Panc1 (cell line): ENCODE measurements at regions not wholly inside any gene's neighbourhood (a gene's known extent, or its start where the extent isn't known, plus 50 kb on each side); places are given as distances from the start of the nearest gene placed in this dataset.

ENCODE experiments used
- CTCF ChIP-seq: fragments of 450-650 bp; IDR thresholded peaks from 2 replicates; pipeline ENCODE4 v1.5.1; 2017; ENCODE audit warnings: mild to moderate bottlenecking
- POLR2AphosphoS5 ChIP-seq: IDR thresholded peaks from 2 replicates; pipeline ENCODE4 v1.6.1; 2012; ENCODE audit warnings: mild to moderate bottlenecking, low read depth, low read length, moderate library complexity
- REST ChIP-seq, 2 experiments: IDR thresholded peaks; 2 replicates each; pipeline ENCODE4 v1.6.1; 2011 to 2012; ENCODE audit warnings: low read depth in 2 of 2, control low read depth in 1 of 2, low read length in 1 of 2, mild to moderate bottlenecking in 1 of 2, moderate library complexity in 1 of 2; ENCODE audit not compliant: insufficient read depth in 1 of 2

- TF ChIP-seq CTCF (no peak), POLR2AphosphoS5 (no peak), REST (IDR thresholded peaks at IDR 0.05; ENCODE audit: insufficient read depth in 1 of 2, low read depth in 2 of 2, low read length in 1 of 2) (no peak)
These were observed 100.4 kb upstream of the MLN start for GRCh38 chr6:33904050-33904746.
